Fibroblast of lung (primary cell): ENCODE measurements at regions not wholly inside any gene's neighbourhood (a gene's known extent, or its start where the extent isn't known, plus 50 kb on each side); places are given as distances from the start of the nearest gene placed in this dataset.

Source experiments
- CTCF ChIP-seq, 2 donors: IDR thresholded peaks in 1 of 2; conservative IDR thresholded peaks in 1 of 2; 1 replicate in 1 of 2; 2 replicates in 1 of 2; pipeline ENCODE4 v1.5.1; 2011 to 2012; ENCODE audit warnings: low read length in 2 of 2, control low read depth in 1 of 2, inconsistent platforms in 1 of 2, low read depth in 1 of 2, mild to moderate bottlenecking in 1 of 2
- EZH2 ChIP-seq: IDR thresholded peaks from 2 replicates; pipeline ENCODE4 v1.5.1; 2012; ENCODE audit warnings: low read length, control low read depth, mild to moderate bottlenecking; ENCODE audit errors: missing control alignments

- TF ChIP-seq CTCF (conservative IDR thresholded peaks at IDR 0.05 in 1 of 2, IDR thresholded peaks at IDR 0.05 in 1 of 2; ENCODE audit: low read depth in 1 of 2, low read length in 2 of 2) (no peak), EZH2 (no peak)
These were observed 164.3 kb upstream of the FAM3C start for GRCh38 chr7:121560267-121560990.
